T-helper 2 cell treated with Interferon-gamma antibody and Interleukin-4, amounts not matched to agents 100 ng/mL and 5 ng/mL, for 36 hours (primary cell): ENCODE measurements at regions not wholly inside any gene's neighbourhood (a gene's known extent, or its start where the extent isn't known, plus 50 kb on each side); places are given as distances from the start of the nearest gene placed in this dataset.

ENCODE experiments used
- intact Hi-C: fragments of 100-400 bp; cut with micrococcal nuclease; formaldehyde crosslinking; loops from one replicate; pipeline ENCODE4 v1.15.1; 2023

DNA sequence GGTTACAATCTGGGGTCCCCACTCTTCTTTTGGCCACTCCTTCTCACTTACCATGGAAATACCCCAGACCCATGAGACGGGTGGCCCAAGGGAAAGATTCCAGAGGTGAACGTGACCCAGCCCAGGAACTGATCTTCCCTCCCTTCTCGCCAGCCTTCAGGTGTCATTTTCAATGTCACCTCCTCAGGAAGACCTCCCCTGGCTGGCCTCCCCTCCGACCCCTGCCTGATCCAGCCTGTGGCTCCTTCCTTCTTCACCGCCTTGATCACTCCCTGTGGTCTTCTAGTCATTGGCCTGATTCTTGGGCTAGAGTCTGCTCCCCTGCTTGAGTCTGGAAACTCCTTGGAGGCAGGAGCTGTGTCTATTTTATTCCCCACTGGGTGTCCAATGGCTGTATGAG is 146.1 kb downstream of the SMAD6 start:
- intact Hi-C loops: no loop called here

GRCh38 chr15:66848686-66849392 is 146.8 kb downstream of the SMAD6 start:
- intact Hi-C loops: no loop called here

DNA sequence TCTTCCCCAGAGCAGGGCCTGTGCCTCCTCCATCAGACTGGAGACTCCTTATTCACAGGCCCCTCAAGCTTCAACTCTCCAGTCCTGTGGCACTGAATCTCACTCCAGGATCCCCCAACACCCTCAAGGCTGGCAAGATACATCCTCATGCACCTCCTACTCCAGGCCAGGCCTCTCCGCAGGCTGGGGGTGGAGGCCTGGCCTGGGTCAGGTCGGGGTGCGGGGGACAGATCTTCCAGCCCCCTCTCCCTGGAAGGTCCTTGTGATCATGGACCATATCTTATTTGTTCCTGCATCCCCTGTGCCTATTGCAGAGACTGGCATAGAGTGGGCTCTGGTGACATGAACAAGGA is 147.3 kb downstream of the SMAD6 start:
- intact Hi-C loops: no loop called here

DNA sequence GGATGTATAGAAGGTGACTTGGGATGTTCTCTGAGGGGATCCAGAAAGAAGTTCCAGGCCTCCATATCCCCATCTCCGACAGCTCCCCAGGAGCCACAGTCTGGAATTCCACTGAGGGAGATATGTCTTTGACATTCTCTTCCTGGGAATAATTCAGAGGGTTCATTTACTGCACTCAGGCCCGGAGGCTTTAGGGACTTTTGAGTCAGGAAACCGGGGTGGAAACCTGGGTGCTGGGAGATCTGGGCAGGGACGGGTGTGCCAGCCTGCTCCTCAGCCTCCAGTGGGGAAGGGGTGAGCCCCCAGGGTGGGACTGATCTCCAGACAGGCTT is 147.7 kb downstream of the SMAD6 start:
- intact Hi-C loops: loop anchor here (5.0 kb wide), 1 partner anchor 147 kb away; the partner anchor contains the start of gene SMAD6

- intact Hi-C loops: loop anchor here (5.0 kb wide), 1 partner anchor 148 kb away; the partner anchor contains the start of gene SMAD6
These were observed 148.3 kb downstream of the SMAD6 start for GRCh38 chr15:66850078-66850991.

- intact Hi-C loops: loop anchor here (1.0 to 5.0 kb wide), 3 partner anchors 149 to 248 kb away; partner anchors contain the start of gene SMAD6
These were observed 148.9 kb downstream of the SMAD6 start for GRCh38 chr15:66850996-66851310.

DNA sequence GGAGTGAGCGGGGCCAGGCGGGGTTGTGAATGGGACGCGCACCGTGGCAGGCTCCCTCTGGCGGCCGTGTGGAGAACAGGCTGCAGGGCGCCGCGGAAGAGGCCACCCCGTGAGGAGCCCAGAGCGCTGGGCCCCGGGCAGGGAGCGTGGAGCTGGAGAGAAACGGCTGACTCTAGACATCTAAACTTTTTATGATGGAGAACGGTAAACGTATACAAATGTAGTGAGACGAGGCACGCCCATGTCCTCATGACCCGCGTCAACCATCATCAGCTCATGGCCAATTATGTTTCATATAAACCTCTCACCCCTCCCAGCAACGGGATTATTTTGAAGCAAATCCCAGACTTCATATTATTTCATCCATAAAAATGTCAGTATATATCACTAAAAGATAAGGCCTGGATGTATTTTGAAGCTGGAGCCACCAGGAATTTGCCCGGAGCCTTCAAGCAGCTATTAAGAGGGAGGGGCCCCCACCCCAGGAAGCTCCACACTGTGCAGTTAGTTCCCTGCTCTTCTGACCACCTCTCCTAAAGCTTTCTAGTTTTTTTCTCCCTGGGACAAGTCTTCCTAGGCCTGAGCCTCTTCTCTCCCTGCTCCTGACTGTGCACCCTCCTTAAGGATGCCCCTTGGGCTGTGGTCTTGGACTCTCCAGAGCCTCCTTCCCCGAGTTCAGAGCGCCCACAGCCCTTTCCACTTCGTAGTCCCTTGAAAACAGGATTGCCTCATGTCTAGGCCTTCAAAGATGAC is 149.5 kb downstream of the SMAD6 start:
- intact Hi-C loops: loop anchor here (1.0 to 5.0 kb wide), 3 partner anchors 149 to 248 kb away; partner anchors contain the start of gene SMAD6

GRCh38 chr15:66852064-66852905 is 150.2 kb downstream of the SMAD6 start:
- intact Hi-C loops: loop anchor here (5.0 kb wide), 1 partner anchor 150 kb away; the partner anchor contains the start of gene SMAD6

DNA sequence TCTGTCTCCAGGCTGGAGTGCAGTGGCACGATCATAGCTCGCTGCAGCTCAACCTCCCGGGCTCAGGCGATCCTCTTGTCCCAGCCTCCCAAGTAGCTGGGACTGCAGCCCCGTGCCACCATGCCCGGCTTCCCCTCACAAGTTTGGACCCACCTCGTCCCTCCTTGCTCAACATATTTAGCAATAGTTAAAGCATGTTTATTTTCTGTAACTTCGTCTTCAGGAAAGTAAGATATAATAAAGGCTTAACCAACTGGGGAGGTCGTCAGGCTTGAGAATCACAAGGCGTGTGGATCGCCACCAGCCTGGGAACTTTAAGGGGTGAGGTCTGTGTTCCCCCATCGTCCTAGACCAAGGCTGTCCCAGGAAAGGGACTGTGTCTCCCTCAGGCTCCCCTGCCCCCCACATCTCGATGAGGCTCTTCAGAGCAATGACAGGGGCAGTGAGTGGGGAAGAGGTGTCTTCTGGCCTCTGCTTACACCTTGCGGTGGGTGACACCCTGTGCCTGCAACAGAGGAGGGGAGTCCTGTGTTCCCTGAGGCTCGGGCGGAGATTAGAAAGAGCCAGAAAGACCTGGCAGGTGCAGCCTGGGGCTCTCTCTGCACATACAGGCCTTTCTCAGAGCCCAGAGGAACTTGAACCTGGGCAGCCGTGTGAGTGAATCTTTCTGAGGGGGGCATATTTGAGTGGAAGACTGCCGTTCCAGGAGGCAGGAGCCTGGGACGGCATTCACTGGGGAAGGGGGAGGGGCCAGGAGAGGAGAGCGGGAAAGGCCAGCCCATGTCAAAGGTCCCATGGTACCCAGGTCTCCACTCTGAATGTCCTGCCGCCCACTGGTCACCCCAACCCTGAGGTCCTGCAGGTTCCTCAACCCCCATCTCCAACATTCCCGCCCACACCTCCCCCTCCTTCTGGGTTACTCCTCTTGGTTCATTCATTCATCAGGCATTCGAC is 152.3 kb downstream of the SMAD6 start:
- intact Hi-C loops: loop anchor here (5.0 kb wide), 1 partner anchor 152 kb away; the partner anchor contains the start of gene SMAD6

DNA sequence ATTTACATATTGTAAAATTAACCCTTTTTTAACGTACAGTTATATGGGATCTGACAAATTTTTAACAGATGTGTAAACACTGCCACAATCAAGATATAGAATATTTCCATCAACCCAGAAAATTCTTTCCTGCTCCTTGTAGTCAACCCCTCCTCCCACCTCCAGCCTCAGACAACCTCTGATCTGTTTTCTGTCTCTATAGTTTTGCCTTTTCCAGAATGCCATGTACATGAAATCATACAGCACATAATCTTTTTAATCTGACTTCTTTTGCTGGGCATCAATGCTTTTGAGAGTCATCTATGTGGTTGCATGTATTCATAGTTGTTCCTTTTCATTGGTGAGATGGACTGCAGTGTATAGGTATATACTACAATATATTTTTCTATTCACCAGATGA is 153.0 kb downstream of the SMAD6 start:
- intact Hi-C loops: no loop called here

GRCh38 chr15:66857694-66858093 is 155.7 kb downstream of the SMAD6 start:
- intact Hi-C loops: no loop called here

GRCh38 chr15:66858423-66859207 is 156.6 kb downstream of the SMAD6 start:
- intact Hi-C loops: no loop called here

- intact Hi-C loops: no loop called here
These were observed 157.7 kb downstream of the SMAD6 start for GRCh38 chr15:66859688-66860253.

GRCh38 chr15:66860844-66861243 is 158.8 kb downstream of the SMAD6 start:
- intact Hi-C loops: no loop called here

DNA sequence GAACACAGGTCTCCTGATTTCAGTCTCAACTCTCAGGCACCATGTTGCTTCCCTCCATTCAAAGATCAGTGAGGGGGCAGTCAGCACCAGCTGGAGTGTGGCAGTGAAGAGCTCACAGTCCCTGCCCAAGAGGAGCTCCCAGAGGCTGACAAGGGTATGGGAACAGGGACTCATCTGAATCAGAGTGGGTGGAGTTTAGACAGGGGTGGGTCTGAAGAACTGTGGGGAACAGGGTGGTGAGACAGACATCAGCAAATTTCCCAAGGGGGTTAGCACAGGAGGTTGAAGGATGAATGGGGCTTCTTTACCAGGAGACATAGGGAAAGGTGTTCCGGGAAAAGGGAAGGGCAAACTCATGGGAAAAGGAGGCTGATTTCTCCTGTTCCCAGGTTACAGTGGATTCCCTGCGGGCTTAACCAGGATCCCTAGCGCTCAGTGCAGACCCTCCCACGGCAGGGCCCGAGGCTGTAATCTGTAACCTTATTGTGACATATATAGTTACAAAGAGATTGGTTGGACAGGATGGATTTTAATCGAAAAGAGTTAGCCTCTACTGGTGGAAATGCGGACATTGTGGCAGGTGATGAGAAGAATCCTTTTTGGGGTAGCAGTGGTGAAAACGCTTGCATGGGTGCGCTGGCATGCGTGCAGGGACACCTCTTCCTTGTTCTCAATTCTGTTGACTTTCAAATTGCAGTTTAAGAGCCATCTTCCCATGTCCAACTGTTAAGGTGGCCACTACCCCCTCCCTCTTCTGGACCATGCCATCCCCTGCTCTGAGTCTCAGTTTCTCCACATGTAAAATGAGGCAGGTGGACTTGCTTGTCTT is 160.3 kb downstream of the SMAD6 start:
- intact Hi-C loops: no loop called here

DNA sequence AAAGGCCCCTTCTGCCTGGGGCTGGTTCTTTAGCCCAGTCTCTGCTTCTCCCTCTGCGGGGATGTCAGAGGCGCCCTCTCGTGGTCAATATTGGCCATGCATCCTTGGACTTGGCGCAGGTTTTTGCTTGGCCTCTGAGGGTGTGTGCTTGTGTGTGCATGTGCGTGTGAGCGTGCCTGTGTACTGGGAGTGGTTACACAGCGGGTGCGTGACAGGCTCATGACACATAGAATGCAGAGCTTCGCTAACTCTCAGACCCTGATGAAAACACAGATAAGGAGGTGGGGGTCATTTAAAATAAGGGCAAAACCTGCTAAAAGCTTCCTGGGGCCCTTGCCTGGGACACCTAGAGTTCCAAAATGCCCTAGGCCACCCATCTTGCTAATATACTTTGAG is 160.9 kb downstream of the SMAD6 start:
- intact Hi-C loops: no loop called here

- intact Hi-C loops: no loop called here
These were observed 161.5 kb downstream of the SMAD6 start for GRCh38 chr15:66863390-66864085.
